ENCODE measurements at regions not wholly inside any gene's neighbourhood (a gene's known extent, or its start where the extent isn't known, plus 50 kb on each side); places are given as distances from the start of the nearest gene placed in this dataset.

- TF ChIP-seq, protein P1, sequence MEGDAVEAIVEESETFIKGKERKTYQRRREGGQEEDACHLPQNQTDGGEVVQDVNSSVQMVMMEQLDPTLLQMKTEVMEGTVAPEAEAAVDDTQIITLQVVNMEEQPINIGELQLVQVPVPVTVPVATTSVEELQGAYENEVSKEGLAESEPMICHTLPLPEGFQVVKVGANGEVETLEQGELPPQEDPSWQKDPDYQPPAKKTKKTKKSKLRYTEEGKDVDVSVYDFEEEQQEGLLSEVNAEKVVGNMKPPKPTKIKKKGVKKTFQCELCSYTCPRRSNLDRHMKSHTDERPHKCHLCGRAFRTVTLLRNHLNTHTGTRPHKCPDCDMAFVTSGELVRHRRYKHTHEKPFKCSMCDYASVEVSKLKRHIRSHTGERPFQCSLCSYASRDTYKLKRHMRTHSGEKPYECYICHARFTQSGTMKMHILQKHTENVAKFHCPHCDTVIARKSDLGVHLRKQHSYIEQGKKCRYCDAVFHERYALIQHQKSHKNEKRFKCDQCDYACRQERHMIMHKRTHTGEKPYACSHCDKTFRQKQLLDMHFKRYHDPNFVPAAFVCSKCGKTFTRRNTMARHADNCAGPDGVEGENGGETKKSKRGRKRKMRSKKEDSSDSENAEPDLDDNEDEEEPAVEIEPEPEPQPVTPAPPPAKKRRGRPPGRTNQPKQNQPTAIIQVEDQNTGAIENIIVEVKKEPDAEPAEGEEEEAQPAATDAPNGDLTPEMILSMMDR (conservative IDR thresholded peaks at IDR 0.05; ENCODE audit: low read length): no peak
- TF ChIP-seq EZH2phosphoT487 (IDR thresholded peaks at IDR 0.05; ENCODE audit: borderline replicate concordance, low read depth, low read length): no peak
Measured at GRCh38 chr16:26317885-26318284, 626.1 kb downstream of the HS3ST4 start.
